SK-N-SH treated with all-trans-retinoic acid at 6 μM for 48 hours (cell line): ENCODE measurements at regions not wholly inside any gene's neighbourhood (a gene's known extent, or its start where the extent isn't known, plus 50 kb on each side); places are given as distances from the start of the nearest gene placed in this dataset.

Experiments
- PATZ1 ChIP-seq: fragments of 250-450 bp; sonication (Bioruptor Pico); IDR thresholded peaks from 2 replicates; pipeline ENCODE4 v1.8.0; 2020; ENCODE audit warnings: mild to moderate bottlenecking, moderate library complexity, borderline replicate concordance
- PPARA ChIP-seq: fragments of 250-450 bp; sonication (Bioruptor Pico); IDR thresholded peaks from 2 replicates; pipeline ENCODE4 v1.5.0; 2020; ENCODE audit warnings: mild to moderate bottlenecking, borderline replicate concordance
- RARB ChIP-seq: fragments of 250-450 bp; sonication (Bioruptor Pico); IDR thresholded peaks from 2 replicates; pipeline ENCODE4 v1.8.0; 2021; ENCODE audit warnings: mild to moderate bottlenecking, moderate library complexity

- TF ChIP-seq RARB (CRISPR knock-in tag): no peak
- TF ChIP-seq PATZ1 (CRISPR knock-in tag): no peak
- no peak for TF ChIP-seq PPARA
These were observed 761.0 kb downstream of the EPHA4 start for GRCh38 chr2:220811115-220811514.
